ENCODE measurements at regions not wholly inside any gene's neighbourhood (a gene's known extent, or its start where the extent isn't known, plus 50 kb on each side); places are given as distances from the start of the nearest gene placed in this dataset.

DNA sequence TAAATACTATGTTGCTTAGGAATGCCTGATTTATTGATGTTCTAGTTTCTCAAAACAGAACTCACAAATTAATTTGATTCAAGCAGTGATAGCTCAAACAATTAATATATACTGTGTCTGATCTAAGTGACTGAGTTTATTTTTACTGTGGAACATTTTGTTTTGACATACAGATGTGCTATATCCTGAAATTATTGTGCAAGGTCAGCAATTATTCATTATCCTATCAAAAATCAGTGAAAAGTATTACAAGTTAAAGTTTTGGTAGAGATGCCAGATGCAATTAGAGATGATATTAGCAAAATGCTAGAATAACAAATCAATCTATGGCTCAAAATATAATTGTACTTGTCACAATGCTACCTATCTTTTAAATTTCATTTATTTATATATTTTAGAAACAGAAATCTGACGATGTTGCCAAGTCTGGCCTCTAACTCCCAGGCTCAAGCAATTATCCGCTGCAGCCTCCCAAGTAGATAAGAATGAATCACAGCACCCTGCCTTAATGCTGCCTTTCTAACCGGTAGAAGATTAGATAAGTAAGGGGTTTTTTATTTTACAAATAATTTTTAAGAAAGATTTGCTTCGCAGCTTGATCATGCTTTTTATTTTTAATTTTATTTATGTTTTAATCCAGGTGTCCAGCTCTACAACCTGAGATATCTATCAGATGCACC is 825.5 kb upstream of the NDST4 start:
- DNase-seq (ENCODE audit: low read depth in 3 of 3): no peak

GRCh38 chr4:115929373-115929772 is 816.0 kb upstream of the NDST4 start:
- no peak for DNase-seq (ENCODE audit: low read depth in 3 of 3)

DNA sequence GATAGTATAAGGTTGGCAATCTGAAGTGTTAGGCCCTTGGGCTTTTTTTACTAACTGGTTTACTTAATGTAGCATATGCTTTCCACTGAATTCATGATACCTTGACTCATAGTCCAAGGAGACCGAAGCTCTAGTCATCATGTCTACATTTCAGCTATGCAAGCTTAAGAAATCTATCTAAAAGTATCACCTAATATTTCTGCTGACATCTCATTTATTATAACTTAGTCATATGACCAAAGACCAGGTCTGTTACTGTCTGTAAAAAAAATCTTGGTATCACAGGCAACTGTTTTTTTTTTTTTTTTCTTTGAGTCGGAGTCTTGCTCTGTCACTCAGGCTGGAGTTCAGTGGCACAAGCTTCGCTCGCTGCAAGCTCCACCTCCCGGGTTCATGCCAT is 814.0 kb upstream of the NDST4 start:
- no peak for DNase-seq (ENCODE audit: low read depth in 3 of 3)

DNA sequence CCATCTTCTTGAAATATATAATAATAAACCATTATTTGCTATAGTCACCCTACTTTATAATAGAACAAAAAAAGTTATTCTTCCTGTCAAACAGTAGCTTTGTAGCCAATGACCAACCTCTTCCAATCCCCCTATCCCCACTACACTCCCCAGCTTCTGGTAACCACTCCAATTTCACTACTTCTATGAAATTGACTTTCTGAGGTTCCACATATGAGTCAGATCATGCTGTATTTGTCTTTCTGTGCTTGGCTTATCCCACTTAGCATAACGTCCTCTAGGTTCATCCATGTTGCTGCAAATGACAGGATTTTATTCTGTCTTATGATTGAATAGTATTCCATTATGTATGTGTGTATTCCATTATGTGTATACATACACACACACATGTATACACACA is 809.7 kb upstream of the NDST4 start:
- DNase-seq (ENCODE audit: low read depth in 3 of 3): no peak

DNA sequence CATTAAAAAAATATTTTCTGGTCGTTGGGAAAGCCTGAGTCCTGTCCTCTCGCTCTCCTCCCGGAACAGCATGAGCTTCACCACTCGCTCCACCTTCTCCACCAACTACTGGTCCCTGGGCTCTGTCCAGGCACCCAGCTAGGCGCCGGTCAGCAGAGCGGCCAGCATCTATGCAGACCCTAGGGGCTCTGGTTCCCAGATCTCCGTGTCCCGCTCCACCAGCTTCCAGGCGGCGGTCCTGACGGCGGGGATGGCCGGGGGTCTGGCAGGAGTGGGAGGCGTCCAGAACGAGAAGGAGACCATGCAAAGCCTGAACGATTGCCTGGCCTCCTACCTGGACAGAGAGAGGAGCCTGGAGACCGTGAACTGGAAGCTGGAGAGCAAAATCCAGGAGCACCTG is 807.2 kb upstream of the NDST4 start:
- DNase-seq (ENCODE audit: low read depth in 3 of 3): no peak

DNA sequence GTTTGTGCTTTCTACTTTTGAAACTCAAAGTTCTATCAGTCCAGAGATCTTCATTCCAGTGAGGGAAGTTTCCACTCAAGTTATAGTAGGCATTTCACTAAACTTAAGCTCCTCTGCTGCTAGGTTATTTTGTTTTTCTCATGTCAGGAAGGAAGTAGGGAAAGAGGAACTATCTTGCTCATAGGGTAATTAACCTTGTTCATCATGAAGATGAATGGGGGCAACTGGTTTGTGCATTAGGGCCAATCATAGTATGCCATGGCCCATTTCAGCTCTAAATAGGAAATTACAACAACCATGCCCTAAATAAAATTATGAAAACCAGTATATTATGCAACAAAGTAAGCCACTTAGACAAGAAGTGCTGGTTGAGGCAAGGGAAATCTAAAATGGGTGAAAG is 804.7 kb upstream of the NDST4 start:
- no peak for DNase-seq (ENCODE audit: low read depth in 3 of 3)

DNA sequence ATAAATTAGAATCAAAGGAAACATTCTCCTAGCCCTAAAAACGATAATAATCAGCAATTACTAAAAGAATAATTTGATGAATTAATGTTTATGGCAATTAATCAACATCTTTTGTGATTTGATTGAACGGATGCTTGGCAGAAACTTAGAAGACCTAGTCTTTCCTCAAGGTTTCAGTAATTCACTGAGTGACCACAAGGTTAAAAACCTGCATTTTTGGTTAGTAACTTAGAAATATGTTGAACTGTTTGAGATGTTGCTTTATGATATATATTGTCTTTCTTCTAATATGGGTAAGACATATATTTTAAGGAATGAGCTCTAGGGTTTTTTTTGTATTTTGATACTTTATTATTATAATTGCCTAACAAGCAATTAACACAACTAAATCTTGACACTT is 793.0 kb upstream of the NDST4 start:
- DNase-seq (ENCODE audit: low read depth in 3 of 3): no peak

GRCh38 chr4:115883847-115884246 is 770.4 kb upstream of the NDST4 start:
- DNase-seq (ENCODE audit: low read depth in 3 of 3): no peak

GRCh38 chr4:115883231-115883630 is 769.8 kb upstream of the NDST4 start:
- no peak for DNase-seq (ENCODE audit: low read depth in 3 of 3)

DNA sequence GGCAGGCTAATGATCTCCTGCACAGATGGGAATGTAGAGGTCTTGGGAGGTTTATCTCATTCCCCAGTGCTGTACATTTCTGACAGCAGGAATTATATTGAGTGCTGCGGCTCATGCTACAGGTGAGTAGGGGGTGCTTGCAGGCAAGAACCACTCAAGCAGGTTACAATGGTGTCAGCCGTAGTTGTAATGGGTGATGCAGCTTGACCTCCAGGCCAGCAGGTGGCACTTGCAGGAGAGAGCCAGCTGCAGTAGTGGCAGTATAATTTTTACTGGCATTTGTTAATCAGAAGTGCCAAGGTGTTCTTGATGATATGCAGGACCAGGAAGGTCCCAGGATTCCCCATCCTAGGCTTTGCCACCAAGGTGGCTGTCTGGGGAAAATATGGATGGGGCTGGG is 759.6 kb upstream of the NDST4 start:
- no peak for DNase-seq (ENCODE audit: low read depth in 3 of 3)

DNA sequence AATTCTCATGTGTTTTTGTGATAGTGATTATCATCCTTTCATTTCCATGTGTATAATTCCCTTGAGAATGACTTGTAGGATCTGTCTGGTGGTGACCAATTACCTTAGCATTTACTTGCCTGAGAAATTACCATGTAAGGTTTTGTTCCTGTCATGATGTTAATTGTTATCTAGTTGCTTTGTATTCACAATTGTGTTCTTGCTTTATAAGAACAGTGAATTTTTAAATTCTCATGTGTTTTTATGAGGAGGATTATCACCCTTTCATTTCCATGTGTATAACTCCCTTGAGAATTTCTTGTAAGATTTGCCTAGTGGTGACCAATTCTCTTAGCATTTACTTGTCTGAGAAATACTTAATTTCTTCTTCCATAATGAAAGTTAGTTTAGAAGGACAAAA is 758.2 kb upstream of the NDST4 start:
- DNase-seq (ENCODE audit: low read depth in 3 of 3): no peak

GRCh38 chr4:115866364-115866896 is 753.0 kb upstream of the NDST4 start:
- no peak for DNase-seq (ENCODE audit: low read depth in 3 of 3)

DNA sequence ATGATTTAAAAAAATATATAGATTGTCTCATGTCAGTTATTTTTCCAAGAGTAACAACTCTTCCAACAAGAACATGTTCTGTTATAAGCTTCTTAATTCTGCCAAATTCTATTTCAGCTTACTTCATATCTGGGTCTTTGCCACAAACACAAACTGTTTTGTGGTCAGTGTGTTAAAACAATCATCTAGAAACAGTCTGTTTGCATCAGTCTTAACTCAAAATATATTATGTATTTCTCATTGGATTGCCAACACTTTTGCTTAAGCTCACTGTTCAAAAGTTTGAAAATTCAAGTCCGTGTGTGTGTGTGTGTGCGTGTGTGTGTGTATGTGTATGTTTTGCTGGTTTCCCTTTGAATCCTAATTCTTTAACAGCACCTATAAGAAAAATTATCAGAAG is 752.3 kb upstream of the NDST4 start:
- no peak for DNase-seq (ENCODE audit: low read depth in 3 of 3)

DNA sequence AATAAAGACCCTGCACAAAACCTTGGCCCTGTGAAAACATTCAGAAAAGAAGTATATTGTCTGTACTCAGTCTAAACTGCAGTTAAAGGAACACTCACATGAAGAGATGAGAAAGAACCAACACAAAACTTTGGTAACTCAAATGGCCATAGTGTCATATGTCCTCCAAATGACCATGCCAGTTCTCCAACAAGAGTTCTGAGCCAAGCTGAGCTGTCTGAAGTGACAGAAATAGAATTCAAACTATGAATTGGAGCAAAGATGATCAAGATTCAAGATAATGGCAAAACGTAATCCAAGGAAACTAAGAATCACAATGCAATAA is 739.3 kb upstream of the NDST4 start:
- no peak for DNase-seq (ENCODE audit: low read depth in 3 of 3)

- no peak for DNase-seq (ENCODE audit: low read depth in 3 of 3)
Measured at GRCh38 chr4:115851918-115852766, 738.7 kb upstream of the NDST4 start.

DNA sequence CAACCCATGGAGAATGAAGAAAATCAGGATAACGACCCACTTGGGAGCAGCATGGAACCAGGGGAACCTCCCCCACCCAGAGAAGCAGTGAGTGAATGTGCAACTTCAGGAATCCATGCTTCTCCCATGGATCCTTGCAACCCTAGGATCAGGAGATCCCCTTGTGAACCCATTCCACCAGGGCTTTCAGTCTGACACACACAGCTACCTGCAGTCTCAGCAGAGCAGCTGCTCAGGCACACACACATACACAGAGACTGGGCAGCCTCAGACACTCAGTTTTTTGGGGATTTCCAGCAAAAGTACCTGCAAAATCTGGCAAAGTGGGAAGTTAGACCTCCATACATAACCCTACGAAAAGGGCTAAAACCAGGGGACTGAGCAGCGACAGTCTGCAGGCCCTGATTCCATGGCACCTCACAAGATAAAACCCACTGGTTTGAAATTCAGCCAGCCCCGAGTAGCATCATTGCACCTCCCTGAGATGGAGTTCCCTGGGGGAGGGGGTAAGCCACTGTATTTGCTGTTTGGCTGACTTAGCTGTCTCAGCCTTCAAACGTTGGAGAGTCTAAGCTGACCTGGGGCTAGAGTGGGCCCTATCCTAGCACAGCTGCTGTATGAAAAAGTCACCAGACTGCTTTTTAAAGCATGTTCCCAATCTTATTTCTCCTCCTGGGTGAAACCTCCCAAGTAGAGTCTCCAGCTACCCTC is 737.5 kb upstream of the NDST4 start:
- no peak for DNase-seq (ENCODE audit: low read depth in 3 of 3)

DNA sequence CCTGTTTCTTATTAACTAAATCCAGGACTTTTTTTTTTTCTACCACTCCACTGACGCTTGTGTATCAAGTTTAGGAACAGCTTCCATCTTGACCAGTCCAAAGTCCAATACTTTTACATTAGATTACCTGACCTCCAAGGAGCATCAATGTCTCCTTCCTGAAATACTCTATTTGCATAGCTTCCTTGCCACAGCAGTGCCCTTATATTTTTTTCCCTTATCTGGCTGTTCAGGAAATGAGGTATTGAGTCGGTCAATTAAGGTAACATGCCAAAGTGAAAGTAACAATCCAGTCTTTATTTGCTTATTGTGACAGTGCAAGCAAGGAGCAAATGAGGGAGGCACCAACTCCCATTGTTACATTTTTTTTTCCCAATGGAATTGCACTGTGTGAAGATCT is 730.8 kb upstream of the NDST4 start:
- DNase-seq (ENCODE audit: low read depth in 3 of 3): no peak

DNA sequence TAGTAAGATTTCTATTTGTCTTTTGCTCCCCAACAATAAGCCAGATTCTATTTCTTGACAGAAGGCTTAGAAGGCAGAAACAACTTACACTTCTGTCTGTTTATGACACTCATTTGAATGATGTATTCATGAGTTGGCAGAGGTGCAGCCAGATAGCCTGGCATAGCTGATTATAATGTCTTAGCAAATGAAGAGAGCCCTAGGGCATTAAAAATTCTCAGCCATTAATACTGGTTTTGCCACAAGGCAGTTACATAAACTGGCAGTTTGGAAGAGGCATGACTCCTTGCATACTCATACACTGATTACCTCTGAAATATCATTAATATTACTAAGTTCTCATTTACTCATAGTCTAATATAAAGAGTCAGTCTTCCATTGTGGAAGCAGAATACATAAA is 728.5 kb upstream of the NDST4 start:
- DNase-seq (ENCODE audit: low read depth in 3 of 3): no peak

GRCh38 chr4:115834441-115834840 is 721.0 kb upstream of the NDST4 start:
- no peak for DNase-seq (ENCODE audit: low read depth in 3 of 3)

DNA sequence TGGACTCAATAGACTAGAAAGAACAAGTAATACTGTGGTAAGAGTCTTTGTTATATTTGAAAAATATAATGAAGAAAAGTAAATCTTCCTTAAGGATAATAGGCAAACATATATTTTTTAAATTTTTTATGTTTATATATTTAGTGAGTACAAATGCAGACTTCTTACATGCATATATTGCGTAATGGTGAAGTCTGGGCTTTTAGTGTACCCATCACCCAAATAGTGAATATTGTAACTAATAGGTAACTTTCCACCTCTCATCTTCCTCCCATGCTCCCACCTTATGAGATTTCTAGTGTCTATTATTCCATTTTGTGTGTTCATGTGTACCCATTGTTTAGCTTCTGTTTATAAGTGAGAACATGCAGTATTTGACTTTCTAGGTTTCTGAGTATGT is 711.2 kb upstream of the NDST4 start:
- no peak for DNase-seq (ENCODE audit: low read depth in 3 of 3)

- DNase-seq (ENCODE audit: low read depth in 3 of 3): no peak
Measured at GRCh38 chr4:115803825-115804224, 690.4 kb upstream of the NDST4 start.

DNA sequence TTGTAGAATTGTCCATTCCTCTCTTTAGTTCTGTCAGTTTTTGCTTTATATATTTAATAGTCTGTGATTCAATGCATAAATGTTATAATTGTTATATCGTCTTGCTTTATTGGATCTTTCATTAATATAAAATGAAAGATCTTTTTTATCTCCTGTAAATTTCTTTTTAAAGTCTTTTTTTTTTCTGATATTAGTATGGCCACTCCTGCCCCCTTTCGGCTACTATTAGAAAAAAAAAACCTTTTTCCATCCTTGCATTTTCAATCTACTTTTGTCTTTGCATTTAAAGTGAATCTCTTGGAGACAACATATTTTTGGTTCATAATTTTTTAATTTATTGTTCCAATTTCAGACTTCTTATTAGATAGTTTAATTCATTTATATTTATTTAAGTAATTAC is 677.4 kb upstream of the NDST4 start:
- no peak for DNase-seq (ENCODE audit: low read depth in 3 of 3)

Data from stimulated activated CD4-positive, alpha-beta T cell treated with anti-CD3 and anti-CD28 coated beads, TNF-alpha, amount 100 ng/mL, for 24 hours (primary cell).